ENCODE measurements at regions not wholly inside any gene's neighbourhood (a gene's known extent, or its start where the extent isn't known, plus 50 kb on each side); places are given as distances from the start of the nearest gene placed in this dataset.

DNA sequence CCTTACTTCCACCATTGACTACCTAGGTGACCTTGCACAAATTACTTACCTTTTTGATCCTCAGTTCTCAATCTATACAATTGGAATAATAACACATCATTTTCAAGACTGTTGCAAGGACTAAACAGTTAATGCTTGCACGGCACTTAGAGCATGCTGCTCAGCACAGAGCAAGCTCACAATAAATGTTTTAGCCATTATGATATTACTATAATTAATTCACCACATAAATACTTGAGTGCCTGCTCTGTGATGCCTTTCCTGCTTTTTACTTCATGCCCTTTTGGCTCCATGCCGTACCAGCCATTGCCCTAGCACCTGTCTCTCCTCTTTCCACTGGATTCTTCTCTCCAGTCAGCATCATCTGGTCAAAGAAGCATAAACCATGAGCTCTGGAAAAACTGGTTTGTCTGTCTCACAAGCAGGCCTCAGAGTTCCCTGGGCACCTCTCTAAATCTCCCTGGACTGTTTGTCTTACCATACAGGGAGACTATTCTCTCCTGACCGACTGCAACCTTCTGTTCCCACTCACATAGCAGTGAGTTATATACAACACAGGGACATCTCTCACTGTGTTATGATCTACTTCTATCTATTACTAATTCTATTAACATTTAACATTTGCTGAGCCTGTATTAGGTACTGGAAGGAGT is 260.4 kb upstream of the ADRA1B start:
- H3K27ac ChIP-seq (ENCODE audit: low read depth, low read length), result no peak overlapping the region
- H3K36me3 ChIP-seq (ENCODE audit: control insufficient read depth in 2 of 3, insufficient read depth in 3 of 3, low read length in 3 of 3), result no peaks in the 10 kb centered on the region
- POLR2A ChIA-PET, result no interaction called here
- no peaks in the 10 kb centered on the region for H3K9me3 ChIP-seq (ENCODE audit: control insufficient read depth in 2 of 3, low read length in 3 of 3)
- intact Hi-C loops (cut with micrococcal nuclease), result no loop called here
- CTCF ChIA-PET, result no interaction called here
- Mint-ChIP-seq H3K27me3 (peaks cover 0 to 3% (median 0%) of the 10 kb centered on the region in 5 donors), H3K27ac (no peak overlapping the region), H3K4me1 (no peaks in the 10 kb centered on the region), H3K9me3 (no peaks in the 10 kb centered on the region), H3K36me3 (no peaks in the 10 kb centered on the region), H3K4me3 (no peak overlapping the region)
- no peaks in the 10 kb centered on the region for H3K4me1 ChIP-seq (ENCODE audit: control insufficient read depth in 2 of 2, insufficient read depth in 2 of 2, low read length in 2 of 2)
- DNase-seq, result no peak
- H3K4me3 ChIP-seq (ENCODE audit: low read length), result no peak overlapping the region
- H3K27me3 ChIP-seq (ENCODE audit: control insufficient read depth in 2 of 2, insufficient read depth in 2 of 2, low read length in 2 of 2), result no peaks in the 10 kb centered on the region
- ATAC-seq, result no peak

GRCh38 chr5:159657298-159657697 is 259.0 kb upstream of the ADRA1B start:
- CTCF ChIA-PET, result no interaction called here
- ATAC-seq (no peak), DNase-seq (no peak)
- no peak overlapping the region for H3K27ac Mint-ChIP-seq
- H3K4me1 ChIP-seq (ENCODE audit: control insufficient read depth in 2 of 2, insufficient read depth in 2 of 2, low read length in 2 of 2), result no peaks in the 10 kb centered on the region
- POLR2A ChIA-PET, result interaction anchor here (0.6 kb wide), 1 partner anchor 17 kb away, joined by 3 read pairs; no protein-coding TSS in a partner anchor
- peaks cover 0 to 7% (median 0%) of the 10 kb centered on the region in 5 donors for H3K27me3 Mint-ChIP-seq
- no peak overlapping the region for H3K4me3 ChIP-seq (ENCODE audit: low read length)
- H3K27me3 ChIP-seq (ENCODE audit: control insufficient read depth in 2 of 2, insufficient read depth in 2 of 2, low read length in 2 of 2), result no peaks in the 10 kb centered on the region
- H3K9me3 Mint-ChIP-seq, result no peaks in the 10 kb centered on the region
- H3K36me3 Mint-ChIP-seq, result no peaks in the 10 kb centered on the region
- H3K4me3 Mint-ChIP-seq, result no peak overlapping the region
- no peaks in the 10 kb centered on the region for H3K4me1 Mint-ChIP-seq
- H3K36me3 ChIP-seq (ENCODE audit: control insufficient read depth in 2 of 3, insufficient read depth in 3 of 3, low read length in 3 of 3), result no peaks in the 10 kb centered on the region
- intact Hi-C loops (cut with micrococcal nuclease), result no loop called here
- H3K9me3 ChIP-seq (ENCODE audit: control insufficient read depth in 2 of 3, low read length in 3 of 3), result no peaks in the 10 kb centered on the region
- H3K27ac ChIP-seq (ENCODE audit: low read depth, low read length), result no peak overlapping the region

GRCh38 chr5:159657771-159658170 is 258.5 kb upstream of the ADRA1B start:
- Mint-ChIP-seq H3K4me1 (no peaks in the 10 kb centered on the region), H3K4me3 (no peak overlapping the region), H3K27ac (no peak overlapping the region), H3K36me3 (no peaks in the 10 kb centered on the region), H3K27me3 (peaks cover 0 to 7% (median 0%) of the 10 kb centered on the region in 5 donors), H3K9me3 (no peaks in the 10 kb centered on the region)
- Histone ChIP-seq H3K27ac (ENCODE audit: low read depth, low read length) (no peak overlapping the region), H3K4me3 (ENCODE audit: low read length) (no peak overlapping the region), H3K36me3 (ENCODE audit: control insufficient read depth in 2 of 3, insufficient read depth in 3 of 3, low read length in 3 of 3) (no peaks in the 10 kb centered on the region), H3K9me3 (ENCODE audit: control insufficient read depth in 2 of 3, low read length in 3 of 3) (no peaks in the 10 kb centered on the region), H3K4me1 (ENCODE audit: control insufficient read depth in 2 of 2, insufficient read depth in 2 of 2, low read length in 2 of 2) (no peaks in the 10 kb centered on the region), H3K27me3 (ENCODE audit: control insufficient read depth in 2 of 2, insufficient read depth in 2 of 2, low read length in 2 of 2) (no peaks in the 10 kb centered on the region)
- ChIA-PET CTCF (no interaction called here), POLR2A (interaction anchor here (0.6 kb wide), 1 partner anchor 16 kb away, joined by 3 read pairs; no protein-coding TSS in a partner anchor)
- intact Hi-C loops (cut with micrococcal nuclease), result no loop called here
- ATAC-seq (no peak), DNase-seq (no peak)

DNA sequence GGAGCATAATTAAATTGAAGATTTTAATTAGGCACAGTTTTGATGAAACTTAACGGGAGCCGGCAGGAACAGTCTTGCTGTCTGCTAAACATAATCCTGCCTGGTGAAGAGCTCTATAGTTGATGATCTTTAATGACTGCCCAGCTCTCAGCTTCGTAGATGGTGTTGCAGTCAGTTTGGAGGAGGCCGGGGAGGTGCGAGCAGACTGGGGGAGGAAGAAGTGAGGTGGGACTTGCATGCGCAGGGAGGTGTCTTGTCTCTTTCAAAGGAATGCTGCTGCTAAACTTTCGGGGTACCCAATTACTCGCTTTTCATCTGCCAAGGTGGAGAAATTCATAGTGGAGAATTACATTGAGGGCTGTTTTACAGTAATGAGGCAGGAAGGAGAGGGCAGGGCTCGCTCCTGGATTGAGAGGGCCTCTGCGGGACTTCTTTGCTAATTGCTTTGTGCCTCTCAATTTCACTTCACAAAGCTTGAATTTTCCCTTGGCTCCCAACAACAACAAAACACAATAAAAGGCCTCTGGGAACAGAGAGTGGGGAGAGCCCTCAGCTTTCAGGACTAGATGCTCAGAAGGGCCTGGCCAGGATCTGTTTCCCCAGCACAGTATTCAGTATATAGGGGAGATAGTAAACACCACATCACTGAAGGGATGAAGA is 257.9 kb upstream of the ADRA1B start:
- H3K4me1 Mint-ChIP-seq, result no peaks in the 10 kb centered on the region
- peaks cover 0 to 7% (median 0%) of the 10 kb centered on the region in 5 donors for H3K27me3 Mint-ChIP-seq
- Histone ChIP-seq H3K9me3 (ENCODE audit: control insufficient read depth in 2 of 3, low read length in 3 of 3) (no peaks in the 10 kb centered on the region), H3K4me3 (ENCODE audit: low read length) (no peak overlapping the region), H3K27ac (ENCODE audit: low read depth, low read length) (no peak overlapping the region), H3K27me3 (ENCODE audit: control insufficient read depth in 2 of 2, insufficient read depth in 2 of 2, low read length in 2 of 2) (no peaks in the 10 kb centered on the region), H3K4me1 (ENCODE audit: control insufficient read depth in 2 of 2, insufficient read depth in 2 of 2, low read length in 2 of 2) (no peaks in the 10 kb centered on the region), H3K36me3 (ENCODE audit: control insufficient read depth in 2 of 3, insufficient read depth in 3 of 3, low read length in 3 of 3) (no peaks in the 10 kb centered on the region)
- no peaks in the 10 kb centered on the region for H3K36me3 Mint-ChIP-seq
- peaks cover 0 to 2% (median 0%) of the 10 kb centered on the region in 11 donors for H3K9me3 Mint-ChIP-seq
- no peak overlapping the region for H3K27ac Mint-ChIP-seq
- no peak overlapping the region for H3K4me3 Mint-ChIP-seq
- intact Hi-C loops (cut with micrococcal nuclease), result no loop called here
- ChIA-PET POLR2A (no interaction called here), CTCF (no interaction called here)
- DNase-seq (no peak), ATAC-seq (no peak)

- ChIA-PET POLR2A (no interaction called here), CTCF (no interaction called here)
- H3K4me1 ChIP-seq (ENCODE audit: control insufficient read depth in 2 of 2, insufficient read depth in 2 of 2, low read length in 2 of 2), result no peaks in the 10 kb centered on the region
- intact Hi-C loops (cut with micrococcal nuclease), result no loop called here
- H3K4me3 ChIP-seq (ENCODE audit: low read length), result no peak overlapping the region
- Mint-ChIP-seq H3K36me3 (no peaks in the 10 kb centered on the region), H3K27ac (no peak overlapping the region), H3K4me1 (no peaks in the 10 kb centered on the region), H3K4me3 (no peak overlapping the region), H3K9me3 (peaks cover 0 to 4% (median 0%) of the 10 kb centered on the region in 11 donors), H3K27me3 (peaks cover 0 to 7% (median 0%) of the 10 kb centered on the region in 5 donors)
- no peak overlapping the region for H3K27ac ChIP-seq (ENCODE audit: low read depth, low read length)
- no peak for ATAC-seq
- H3K27me3 ChIP-seq (ENCODE audit: control insufficient read depth in 2 of 2, insufficient read depth in 2 of 2, low read length in 2 of 2), result no peaks in the 10 kb centered on the region
- no peak for DNase-seq
- no peaks in the 10 kb centered on the region for H3K9me3 ChIP-seq (ENCODE audit: control insufficient read depth in 2 of 3, low read length in 3 of 3)
- no peaks in the 10 kb centered on the region for H3K36me3 ChIP-seq (ENCODE audit: control insufficient read depth in 2 of 3, insufficient read depth in 3 of 3, low read length in 3 of 3)
Measured at GRCh38 chr5:159660401-159660800, 255.9 kb upstream of the ADRA1B start.

- Histone ChIP-seq H3K36me3 (ENCODE audit: control insufficient read depth in 2 of 3, insufficient read depth in 3 of 3, low read length in 3 of 3) (no peaks in the 10 kb centered on the region), H3K27me3 (ENCODE audit: control insufficient read depth in 2 of 2, insufficient read depth in 2 of 2, low read length in 2 of 2) (no peaks in the 10 kb centered on the region), H3K4me3 (ENCODE audit: low read length) (no peak overlapping the region), H3K27ac (ENCODE audit: low read depth, low read length) (no peak overlapping the region), H3K9me3 (ENCODE audit: control insufficient read depth in 2 of 3, low read length in 3 of 3) (no peaks in the 10 kb centered on the region), H3K4me1 (ENCODE audit: control insufficient read depth in 2 of 2, insufficient read depth in 2 of 2, low read length in 2 of 2) (no peaks in the 10 kb centered on the region)
- Mint-ChIP-seq H3K36me3 (no peaks in the 10 kb centered on the region), H3K9me3 (peaks cover 0 to 4% (median 0%) of the 10 kb centered on the region in 11 donors), H3K4me3 (no peak overlapping the region), H3K4me1 (no peaks in the 10 kb centered on the region), H3K27me3 (peaks cover 0 to 3% (median 0%) of the 10 kb centered on the region in 5 donors), H3K27ac (no peak overlapping the region)
- intact Hi-C loops (cut with micrococcal nuclease), result no loop called here
- CTCF ChIA-PET, result no interaction called here
- POLR2A ChIA-PET, result no interaction called here
- ATAC-seq (no peak), DNase-seq (no peak)
Measured at GRCh38 chr5:159663986-159664385, 252.3 kb upstream of the ADRA1B start.

DNA sequence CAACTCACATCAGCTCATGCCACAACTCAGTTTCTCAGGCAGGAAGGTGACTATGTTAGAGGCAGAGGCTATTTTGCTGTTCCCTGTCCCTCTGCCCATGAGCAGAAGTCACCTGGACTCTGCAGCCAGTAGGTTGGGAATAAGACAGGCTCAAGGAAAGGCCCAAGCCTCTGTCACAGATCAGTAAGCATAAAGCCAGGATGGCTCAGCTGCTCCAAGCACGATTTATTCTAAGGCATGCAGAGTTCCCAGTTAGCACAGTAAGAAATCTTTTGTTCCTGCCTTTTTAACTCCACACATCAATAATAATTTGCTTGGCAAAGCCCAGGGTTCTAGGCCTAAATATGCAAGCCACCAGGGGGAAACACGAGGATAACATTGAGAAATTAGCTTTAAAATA is 249.0 kb upstream of the ADRA1B start:
- Mint-ChIP-seq H3K36me3 (peaks cover 0 to 9% (median 0%) of the 10 kb centered on the region in 5 donors), H3K27ac (no peak overlapping the region), H3K9me3 (peaks cover 0 to 12% (median 6%) of the 10 kb centered on the region in 11 donors), H3K4me1 (no peaks in the 10 kb centered on the region), H3K27me3 (peaks cover 0 to 5% (median 0%) of the 10 kb centered on the region in 5 donors), H3K4me3 (no peak overlapping the region)
- ChIA-PET POLR2A (no interaction called here), CTCF (no interaction called here)
- ATAC-seq, result no peak
- H3K27me3 ChIP-seq (ENCODE audit: control insufficient read depth in 2 of 2, insufficient read depth in 2 of 2, low read length in 2 of 2), result no peaks in the 10 kb centered on the region
- H3K27ac ChIP-seq (ENCODE audit: low read depth, low read length), result no peak overlapping the region
- intact Hi-C loops (cut with micrococcal nuclease), result no loop called here
- H3K9me3 ChIP-seq (ENCODE audit: control insufficient read depth in 2 of 3, low read length in 3 of 3), result no peaks in the 10 kb centered on the region
- DNase-seq, result no peak
- no peak overlapping the region for H3K4me3 ChIP-seq (ENCODE audit: low read length)
- no peaks in the 10 kb centered on the region for H3K4me1 ChIP-seq (ENCODE audit: control insufficient read depth in 2 of 2, insufficient read depth in 2 of 2, low read length in 2 of 2)
- no peaks in the 10 kb centered on the region for H3K36me3 ChIP-seq (ENCODE audit: control insufficient read depth in 2 of 3, insufficient read depth in 3 of 3, low read length in 3 of 3)
